ENCODE measurements at regions not wholly inside any gene's neighbourhood (a gene's known extent, or its start where the extent isn't known, plus 50 kb on each side); places are given as distances from the start of the nearest gene placed in this dataset.

GRCh38 chr6:139847457-139847813 lies 473.0 kb upstream of the CITED2 start:
- no peak for DNase-seq (ENCODE audit: low spot score)

DNA sequence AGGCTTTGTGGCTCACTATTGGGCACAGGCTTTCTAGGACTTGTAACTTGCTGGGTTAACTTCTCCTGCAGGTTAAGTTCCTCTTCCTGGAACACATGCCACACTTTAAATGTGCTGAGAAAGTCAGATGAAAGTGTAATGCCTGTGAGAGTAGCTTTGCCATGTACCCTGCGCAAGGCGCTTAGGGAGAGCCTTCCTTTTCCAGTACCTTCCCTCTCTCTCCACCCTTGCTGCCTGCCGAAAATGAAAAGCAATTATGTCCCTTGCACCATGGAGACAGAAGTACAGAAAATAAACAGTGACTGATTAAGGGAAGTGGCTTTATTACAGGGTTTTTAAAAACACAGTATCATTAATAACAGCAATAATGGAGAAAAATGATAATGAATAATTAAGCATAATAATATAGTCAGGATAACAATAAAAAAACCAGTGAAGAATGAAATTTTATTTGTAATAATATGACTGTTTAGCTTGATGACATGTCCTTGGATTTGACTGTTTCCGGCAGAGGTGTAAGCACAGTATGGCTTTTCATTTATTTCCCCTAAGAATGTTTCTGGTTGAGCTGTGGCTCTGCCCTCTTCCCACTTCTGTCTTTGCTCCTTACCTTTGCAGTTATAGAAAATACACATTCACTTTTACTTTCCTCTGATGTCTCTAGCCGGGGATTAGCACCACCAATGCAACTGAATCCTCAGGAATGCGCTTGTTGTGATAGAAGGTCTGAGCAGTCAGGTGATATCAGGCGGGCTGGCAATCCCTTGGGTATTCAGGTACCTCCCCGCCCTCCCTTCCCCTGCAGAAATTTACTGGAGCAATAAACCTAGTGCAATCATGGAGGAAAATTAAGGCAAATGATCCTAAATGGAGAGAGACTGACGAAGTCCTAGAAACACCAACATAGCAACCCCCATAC lies 472.3 kb upstream of the CITED2 start:
- DNase-seq (ENCODE audit: low spot score), result no peak

DNA sequence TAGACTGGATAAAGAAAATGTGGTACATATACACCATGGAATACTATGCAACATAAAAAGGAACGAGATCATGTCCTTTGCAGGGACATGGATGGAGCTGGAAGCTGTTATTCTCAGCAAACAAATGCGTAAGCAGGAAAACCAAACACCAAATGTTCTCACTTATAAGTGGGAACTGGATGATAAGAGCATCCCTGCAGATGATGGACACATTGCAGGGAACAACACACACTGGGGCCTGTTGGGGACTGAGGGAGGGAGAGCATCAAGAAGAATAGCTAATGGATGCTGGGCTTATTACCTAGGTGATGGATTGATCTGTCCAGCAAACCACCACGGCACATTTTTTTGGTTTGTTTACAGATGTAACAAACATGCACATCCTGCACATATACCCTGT lies 470.5 kb upstream of the CITED2 start:
- no peak for DNase-seq (ENCODE audit: low spot score)

GRCh38 chr6:139841794-139842215 lies 467.4 kb upstream of the CITED2 start:
- no peak for DNase-seq (ENCODE audit: low spot score)

GRCh38 chr6:139839506-139840156 lies 465.2 kb upstream of the CITED2 start:
- no peak for DNase-seq (ENCODE audit: low spot score)

DNA sequence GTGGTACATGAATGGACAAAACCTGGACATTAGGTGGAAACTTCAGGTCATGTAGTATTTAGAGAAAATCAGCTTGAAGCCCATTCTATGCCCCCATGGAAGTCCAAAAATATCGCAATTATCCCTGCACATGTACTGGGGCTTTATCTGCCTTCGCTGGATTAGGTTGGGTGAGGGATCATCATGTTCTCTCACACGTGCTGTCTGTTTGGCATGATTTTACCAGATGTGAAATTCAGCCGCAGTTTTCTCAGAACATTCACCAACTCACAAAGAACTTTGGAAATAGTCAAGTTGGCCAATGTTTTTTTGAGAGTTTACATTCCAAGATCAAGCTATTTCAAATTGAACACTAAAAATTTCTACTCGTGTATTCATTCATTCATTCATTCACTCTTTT lies 459.8 kb upstream of the CITED2 start:
- no peak for DNase-seq (ENCODE audit: low spot score)

DNA sequence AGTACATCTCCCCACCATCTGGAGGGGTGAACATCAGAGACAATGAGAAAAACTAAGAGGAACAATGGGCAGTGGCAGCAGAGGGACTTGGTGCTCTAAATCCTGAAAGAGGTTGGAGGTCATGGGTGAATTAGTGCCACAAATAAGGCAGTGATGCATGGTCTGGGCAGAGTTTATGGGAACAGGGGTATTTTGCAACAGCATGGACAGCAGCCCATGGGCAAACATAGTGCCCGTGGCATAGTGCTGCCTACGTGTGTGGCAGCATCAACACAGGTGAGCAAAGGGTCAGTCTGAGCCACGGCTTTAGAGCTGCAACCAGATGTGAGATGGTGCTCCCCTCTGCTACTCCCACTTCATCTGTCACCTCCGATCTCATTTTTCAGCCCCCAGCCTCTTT lies 459.1 kb upstream of the CITED2 start:
- no peak for DNase-seq (ENCODE audit: low spot score)

DNA sequence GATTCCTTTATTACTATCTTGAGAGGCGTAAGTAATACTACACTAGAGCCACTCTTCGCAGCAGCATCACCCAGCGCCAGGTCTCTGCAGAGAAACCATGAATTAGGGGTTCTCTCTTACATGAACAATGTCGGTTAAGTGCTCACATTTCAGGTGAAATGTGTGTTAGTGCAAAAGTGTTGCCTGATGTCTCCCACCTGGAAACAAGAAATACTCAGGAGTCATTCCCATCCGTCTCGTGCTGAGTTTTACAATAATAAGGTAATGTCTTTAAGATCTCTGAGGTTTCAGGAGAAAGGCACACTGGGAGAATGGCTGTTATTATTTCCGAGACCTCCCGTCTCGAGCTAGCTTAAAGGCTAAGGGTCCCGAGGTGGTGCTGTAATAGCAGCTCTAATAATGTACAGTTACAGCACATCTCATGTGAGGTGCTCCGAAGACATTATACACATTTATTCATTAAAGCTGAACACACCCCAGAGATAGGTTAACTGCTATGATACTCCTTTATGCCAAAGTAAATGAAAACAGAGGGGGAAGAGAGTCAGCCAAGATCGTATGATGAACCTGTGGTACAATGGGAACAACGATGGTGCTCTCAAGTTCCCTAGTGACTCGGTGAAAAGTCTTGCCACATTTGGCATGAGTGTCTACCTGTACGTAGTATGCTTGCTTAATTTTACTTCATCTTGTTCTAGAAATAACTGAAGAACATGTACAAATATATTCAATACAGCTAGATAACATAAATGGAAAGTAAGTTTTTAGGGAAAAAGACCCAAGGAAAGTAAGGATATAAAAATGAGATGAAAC lies 458.3 kb upstream of the CITED2 start:
- DNase-seq (ENCODE audit: low spot score), result no peak

DNA sequence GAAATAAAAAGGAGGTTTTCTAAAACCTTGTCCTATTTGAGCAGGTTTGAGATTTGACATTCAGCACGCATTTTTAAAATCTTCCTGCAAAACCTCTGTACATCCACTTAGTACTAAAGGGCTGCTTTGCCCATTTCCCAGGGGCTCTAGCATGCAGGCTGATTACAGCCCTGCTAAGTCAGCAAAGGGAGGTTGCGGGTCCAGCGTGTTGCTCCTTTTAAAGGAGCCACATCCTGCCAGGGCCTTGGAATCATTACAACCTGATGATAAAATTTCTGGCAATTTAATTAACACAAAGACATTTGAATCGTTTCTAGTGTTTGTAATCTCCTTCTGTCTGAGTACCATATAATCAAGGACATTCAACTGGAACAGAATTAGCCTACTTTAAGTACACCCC lies 455.1 kb upstream of the CITED2 start:
- DNase-seq (ENCODE audit: low spot score), result no peak

- DNase-seq (ENCODE audit: low spot score), result no peak
These were observed 454.5 kb upstream of the CITED2 start for GRCh38 chr6:139828751-139829519.

- DNase-seq (ENCODE audit: low spot score), result no peak
These were observed 451.5 kb upstream of the CITED2 start for GRCh38 chr6:139825935-139826374.

- no peak for DNase-seq (ENCODE audit: low spot score)
These were observed 450.4 kb upstream of the CITED2 start for GRCh38 chr6:139824864-139825263.

DNA sequence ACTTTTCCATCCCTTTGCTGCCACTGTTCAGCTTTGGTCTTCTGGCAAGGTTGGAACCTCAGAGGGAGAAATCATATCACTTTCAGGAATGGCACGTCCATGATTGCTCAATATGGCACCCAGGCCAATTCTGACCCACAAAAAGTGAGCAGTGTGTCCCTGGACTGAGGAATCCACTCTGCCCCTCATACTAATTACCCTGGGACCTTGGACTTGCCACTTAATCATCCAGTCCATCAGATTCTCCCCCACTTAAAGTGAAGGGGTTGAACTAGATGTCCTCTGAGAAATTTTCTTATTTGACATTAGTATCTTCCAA lies 449.3 kb upstream of the CITED2 start:
- DNase-seq (ENCODE audit: low spot score), result no peak

DNA sequence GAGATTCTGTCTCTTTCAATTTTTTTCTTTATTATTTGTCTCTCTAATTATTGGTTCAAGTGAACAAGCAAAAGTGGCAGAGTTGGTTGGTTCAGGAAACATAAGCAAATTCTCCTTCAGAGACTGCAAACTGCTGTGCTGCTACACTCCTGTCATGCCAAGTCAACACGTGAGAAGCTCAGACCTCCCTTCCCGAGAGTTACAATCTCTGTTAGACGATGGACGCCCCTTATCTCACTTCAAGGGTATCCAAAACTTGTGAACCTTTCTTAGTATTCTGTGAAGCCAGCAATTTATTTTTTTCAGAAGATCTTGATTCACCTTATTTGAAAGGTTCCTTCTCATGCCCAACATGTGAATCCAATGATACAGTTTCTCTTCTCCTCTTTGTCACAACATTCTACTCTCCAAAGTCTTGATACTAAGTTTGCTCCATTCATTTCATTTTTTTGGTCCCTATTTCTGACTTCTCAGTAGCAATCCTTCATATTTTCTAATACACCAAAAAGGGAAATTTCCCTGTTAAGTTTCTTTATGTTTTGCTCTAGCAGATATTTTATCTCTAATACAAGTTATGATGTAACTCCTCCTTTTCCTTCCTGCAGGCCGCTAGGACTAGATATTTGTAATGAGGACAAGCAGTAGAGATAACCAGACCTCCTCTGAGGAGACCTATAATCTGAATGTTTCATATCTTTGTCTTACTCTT lies 448.8 kb upstream of the CITED2 start:
- DNase-seq (ENCODE audit: low spot score), result no peak

DNA sequence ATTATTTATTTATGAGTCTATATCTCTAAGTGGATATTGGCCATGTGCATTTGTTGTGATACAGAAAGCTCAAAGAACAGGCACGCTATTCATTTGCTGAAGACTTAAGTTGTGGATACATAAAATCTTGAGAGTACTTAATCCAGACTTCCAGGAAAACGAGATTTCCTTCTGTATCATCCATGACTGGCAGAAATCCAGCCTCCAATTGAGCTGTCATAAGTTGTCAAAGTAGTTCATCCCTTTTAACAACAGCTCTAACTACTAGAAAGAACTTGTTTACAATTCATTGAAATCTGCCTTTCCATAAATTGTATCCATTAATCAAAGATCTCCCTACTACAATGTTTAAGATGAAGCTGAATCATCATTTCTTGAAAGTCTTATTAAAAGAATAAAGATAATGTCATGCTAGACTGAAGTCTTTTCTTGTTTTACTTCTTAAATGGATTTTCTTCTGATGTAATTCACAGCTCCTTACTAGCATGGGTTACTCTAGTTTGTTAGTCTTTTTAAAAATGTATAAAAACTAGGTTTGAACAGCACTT lies 447.3 kb upstream of the CITED2 start:
- DNase-seq (ENCODE audit: low spot score), result no peak

GRCh38 chr6:139820210-139820609 lies 445.8 kb upstream of the CITED2 start:
- DNase-seq (ENCODE audit: low spot score), result no peak

GRCh38 chr6:139819776-139820175 lies 445.3 kb upstream of the CITED2 start:
- DNase-seq (ENCODE audit: low spot score), result no peak

GRCh38 chr6:139812939-139813338 lies 438.5 kb upstream of the CITED2 start:
- DNase-seq (ENCODE audit: low spot score), result no peak

DNA sequence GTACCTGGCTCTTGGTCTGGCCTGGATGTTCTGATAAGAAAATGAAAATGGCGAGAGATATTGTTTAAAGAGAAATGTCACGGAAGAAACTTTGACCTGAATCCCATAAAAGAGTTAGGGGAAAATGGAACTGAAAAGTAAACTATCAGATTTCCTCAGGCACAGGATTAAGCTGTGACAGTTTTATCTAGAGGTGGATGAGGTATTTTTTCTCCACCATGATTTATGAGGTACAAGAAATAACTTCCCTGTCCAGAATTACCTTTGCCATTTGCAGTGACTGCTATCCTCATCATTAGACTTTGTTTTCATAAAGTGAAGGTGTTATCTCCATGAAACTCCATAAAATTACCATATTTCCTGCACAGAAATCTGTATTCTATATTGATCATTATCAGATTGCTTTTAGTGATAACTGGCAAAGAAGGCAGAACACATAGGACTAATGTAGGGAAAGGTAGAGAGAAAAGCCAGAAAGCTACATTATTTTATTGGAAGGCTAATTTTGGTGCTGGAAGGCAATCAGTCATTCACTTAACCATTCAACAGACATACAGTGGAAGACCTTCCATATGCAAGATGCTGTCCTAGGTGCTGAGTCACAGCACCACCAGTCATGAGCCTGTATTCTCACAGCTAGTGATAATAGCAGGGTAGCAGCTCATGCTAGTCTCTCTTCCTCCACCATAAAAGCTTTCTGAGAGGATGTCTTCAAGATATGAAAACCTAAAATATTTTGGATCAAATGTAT lies 427.3 kb upstream of the CITED2 start:
- DNase-seq (ENCODE audit: low spot score), result no peak

DNA sequence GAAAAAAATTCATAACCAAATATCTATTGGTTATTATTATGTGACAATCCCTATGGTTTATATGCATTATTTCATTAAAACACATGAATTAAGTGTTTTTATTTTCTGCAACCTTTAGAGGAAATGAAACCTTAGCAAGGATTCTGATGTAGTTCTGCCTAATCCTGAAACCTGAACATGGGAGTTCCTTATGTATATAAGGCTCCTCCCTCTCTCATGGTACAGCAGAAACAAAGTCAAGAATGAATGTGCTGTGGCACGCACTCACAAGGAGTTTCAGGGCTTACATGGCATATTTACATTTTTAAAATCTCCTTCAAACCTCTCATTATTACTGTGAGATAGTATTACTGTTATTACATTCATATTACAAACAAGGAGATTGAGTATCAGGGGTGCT lies 426.4 kb upstream of the CITED2 start:
- DNase-seq (ENCODE audit: low spot score), result no peak

All from D341Med (cell line).